Activated CD8-positive, alpha-beta memory T cell treated with anti-CD3 and anti-CD28 coated beads, Interleukin-2, amount 10 ng/mL, durations not matched to agents 7 days and 5 days (primary cell): ENCODE measurements at regions not wholly inside any gene's neighbourhood (a gene's known extent, or its start where the extent isn't known, plus 50 kb on each side); places are given as distances from the start of the nearest gene placed in this dataset.
"Not testable (repeated sequence)": the region's sequence is repeated elsewhere in the genome, so short reads cannot be mapped to it uniquely, and the experiment has no call there.

Experiments
- ATAC-seq: fragments of 150-1000 bp; cut with Tn5 transposase; one replicate; pipeline ENCODE4 v1.10.0; 2021; ENCODE audit warnings: moderate library complexity
- CTCF ChIA-PET: fragments of 350-600 bp; sonication (Branson Sonifier 250); formaldehyde crosslinking; loops from one replicate; lab custom pipeline; 2021; ENCODE audit warnings: antibody characterized with exemption; lab: Charles Lee
- DNase-seq: peaks from one replicate; pipeline ENCODE4 v3.0.0-alpha.2; 2020
- H3K27ac Mint-ChIP-seq: one replicate; pipeline ENCODE4 v1.8.0; 2021; ENCODE audit warnings: mild to moderate bottlenecking, mixed read lengths
- H3K27me3 Mint-ChIP-seq: one replicate; pipeline ENCODE4 v1.8.0; 2021; ENCODE audit warnings: mixed read lengths
- H3K36me3 Mint-ChIP-seq: one replicate; pipeline ENCODE4 v1.8.0; 2021; ENCODE audit warnings: mild to moderate bottlenecking, mixed read lengths
- H3K4me1 Mint-ChIP-seq: one replicate; pipeline ENCODE4 v1.8.0; 2021; ENCODE audit warnings: mixed read lengths
- H3K4me3 Mint-ChIP-seq: one replicate; pipeline ENCODE4 v1.8.0; 2021; ENCODE audit warnings: mild to moderate bottlenecking, moderate library complexity, mixed read lengths
- H3K9me3 Mint-ChIP-seq: one replicate; pipeline ENCODE4 v1.8.0; 2022; ENCODE audit warnings: low read depth, mixed read lengths

DNA sequence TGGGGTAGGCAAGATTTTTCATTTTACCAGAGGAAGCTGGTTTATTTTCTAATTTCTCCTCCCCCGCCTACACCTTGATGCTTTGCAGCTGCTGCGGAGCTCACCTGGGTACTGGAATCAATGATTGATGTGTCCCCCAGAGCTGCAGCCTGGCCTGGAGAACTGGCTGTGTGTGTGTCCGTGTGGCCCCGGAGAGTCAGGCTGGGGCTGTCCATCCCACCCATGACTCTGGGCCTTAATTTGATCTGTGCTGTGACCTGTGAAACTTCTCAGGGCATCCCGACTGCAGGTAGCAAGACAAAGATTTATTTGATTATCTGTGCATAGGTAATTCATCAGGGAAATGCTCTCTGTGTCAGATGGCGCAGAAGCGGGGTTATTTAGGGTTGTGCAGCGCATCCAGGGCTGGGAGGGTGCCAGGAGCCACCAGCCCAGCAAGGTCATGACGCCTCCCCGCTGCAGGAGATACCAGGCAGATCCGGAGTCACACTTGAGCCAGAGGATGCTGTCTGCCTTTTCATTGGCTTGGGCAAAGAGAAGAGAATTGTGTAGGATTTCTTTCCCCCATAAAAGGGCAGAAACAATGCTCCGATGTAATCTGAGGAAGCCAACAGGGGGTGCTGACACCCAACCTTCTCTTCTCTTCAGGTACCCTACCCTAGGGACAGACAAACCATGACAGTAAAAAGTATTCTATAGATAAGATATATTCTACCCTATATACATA, 346.6 kb downstream of the TSHZ3 start:
- no peak overlapping the region for H3K27ac Mint-ChIP-seq
- DNase-seq (no peak), ATAC-seq (no peak)
- H3K27me3 Mint-ChIP-seq = no peaks in the 10 kb centered on the region
- H3K4me3 Mint-ChIP-seq = no peak overlapping the region
- peaks cover 8% of the 10 kb centered on the region for H3K9me3 Mint-ChIP-seq
- H3K4me1 Mint-ChIP-seq = no peaks in the 10 kb centered on the region
- H3K36me3 Mint-ChIP-seq = no peaks in the 10 kb centered on the region
- CTCF ChIA-PET = no interaction called here

- Mint-ChIP-seq H3K27me3 (no peaks in the 10 kb centered on the region), H3K4me1 (no peaks in the 10 kb centered on the region), H3K4me3 (no peak overlapping the region), H3K36me3 (no peaks in the 10 kb centered on the region), H3K27ac (no peak overlapping the region), H3K9me3 (peaks cover 8% of the 10 kb centered on the region)
- CTCF ChIA-PET = no interaction called here
- ATAC-seq (no peak), DNase-seq (no peak)
These were observed 347.2 kb downstream of the TSHZ3 start for GRCh38 chr19:31001991-31002390.

DNA sequence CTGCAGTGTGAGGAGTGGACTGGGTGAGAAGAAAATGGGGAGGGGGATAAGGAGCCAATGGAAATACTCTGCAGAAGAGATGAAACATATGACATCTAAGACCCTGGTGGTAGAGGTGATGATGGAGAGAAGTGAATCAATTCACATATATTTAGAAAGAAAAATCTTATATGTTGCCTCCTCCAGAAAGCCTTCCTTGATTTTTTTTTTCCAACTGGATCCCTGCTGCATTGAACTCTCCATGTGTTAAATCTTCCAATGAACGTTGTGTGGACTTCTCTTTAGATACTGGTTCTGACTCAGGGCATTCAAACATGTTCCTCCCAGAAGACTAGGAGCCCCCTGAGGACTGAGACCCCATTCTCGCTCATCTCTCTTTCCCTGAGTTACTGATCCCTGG, 348.3 kb downstream of the TSHZ3 start:
- Mint-ChIP-seq H3K9me3 (peaks cover 4% of the 10 kb centered on the region), H3K4me1 (no peaks in the 10 kb centered on the region), H3K27ac (no peak overlapping the region), H3K4me3 (no peak overlapping the region), H3K27me3 (no peaks in the 10 kb centered on the region), H3K36me3 (no peaks in the 10 kb centered on the region)
- ATAC-seq = no peak
- CTCF ChIA-PET = no interaction called here
- DNase-seq = no peak

DNA sequence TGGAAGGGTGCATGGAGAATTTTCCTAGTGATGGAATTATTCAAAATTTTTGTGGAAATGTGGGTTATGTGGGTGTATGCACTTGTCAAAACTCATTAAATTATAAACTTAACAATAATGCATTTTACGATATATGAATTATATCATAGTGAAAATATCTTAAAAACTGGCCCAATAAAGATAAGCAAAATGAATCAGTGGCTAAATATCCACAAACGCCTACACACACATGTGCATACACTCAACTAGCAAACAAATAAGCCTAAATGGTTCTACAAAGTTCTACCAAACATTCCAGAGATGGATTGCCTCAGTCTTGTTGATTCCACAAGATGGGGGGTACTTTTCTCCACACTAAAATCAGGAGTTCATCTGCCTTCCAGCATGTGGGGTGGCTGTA, 349.5 kb downstream of the TSHZ3 start:
- H3K4me1 Mint-ChIP-seq = no peaks in the 10 kb centered on the region
- DNase-seq = no peak
- H3K9me3 Mint-ChIP-seq = peaks cover 1% of the 10 kb centered on the region
- no peaks in the 10 kb centered on the region for H3K27me3 Mint-ChIP-seq
- CTCF ChIA-PET = no interaction called here
- no peak overlapping the region for H3K4me3 Mint-ChIP-seq
- no peak for ATAC-seq
- H3K36me3 Mint-ChIP-seq = no peaks in the 10 kb centered on the region
- no peak overlapping the region for H3K27ac Mint-ChIP-seq

DNA sequence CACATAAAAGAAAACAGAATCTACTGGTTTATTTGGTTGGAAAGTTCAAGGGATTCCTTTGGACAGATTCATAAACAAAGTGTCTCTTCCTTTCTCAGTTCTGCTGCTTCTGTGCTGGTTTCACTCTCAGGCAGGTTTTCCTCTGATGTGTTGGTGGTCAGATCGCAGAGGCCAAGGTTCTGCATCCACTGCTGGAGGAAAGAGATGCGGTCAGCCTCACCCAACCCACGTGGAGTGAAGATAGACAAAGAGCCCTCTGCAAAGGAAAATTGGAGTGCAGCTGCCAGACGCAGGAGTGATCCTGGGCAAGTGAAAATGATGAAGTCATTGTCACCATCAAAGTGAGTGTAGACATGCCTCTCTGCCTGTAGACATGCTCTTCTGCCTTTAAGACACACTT, 352.0 kb downstream of the TSHZ3 start:
- DNase-seq = no peak
- no peaks in the 10 kb centered on the region for H3K27me3 Mint-ChIP-seq
- CTCF ChIA-PET = no interaction called here
- no peaks in the 10 kb centered on the region for H3K4me1 Mint-ChIP-seq
- no peaks in the 10 kb centered on the region for H3K36me3 Mint-ChIP-seq
- ATAC-seq = no peak
- H3K4me3 Mint-ChIP-seq = no peak overlapping the region
- no peaks in the 10 kb centered on the region for H3K9me3 Mint-ChIP-seq
- H3K27ac Mint-ChIP-seq = no peak overlapping the region

DNA sequence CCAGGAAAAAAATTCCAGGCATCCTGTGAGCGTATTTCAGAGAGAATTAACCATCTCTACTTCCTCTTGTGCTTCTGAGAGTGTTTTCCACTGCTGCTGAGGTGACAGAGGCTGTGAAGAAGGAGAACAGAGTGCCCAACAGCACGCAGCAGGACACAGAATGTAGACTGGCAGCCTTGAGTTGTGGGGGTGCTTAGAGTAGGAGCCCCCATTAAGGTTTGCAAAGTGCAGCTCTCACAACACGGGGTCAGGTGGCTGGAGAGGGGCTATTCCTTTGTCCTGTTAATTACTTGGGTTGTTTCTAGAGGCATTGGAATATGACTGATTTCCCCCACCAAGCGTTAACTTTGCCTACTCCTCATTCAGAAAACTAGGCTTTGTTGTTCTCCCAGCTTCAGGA, 370.6 kb downstream of the TSHZ3 start:
- Mint-ChIP-seq H3K27ac (no peak overlapping the region), H3K27me3 (no peaks in the 10 kb centered on the region), H3K9me3 (no peaks in the 10 kb centered on the region), H3K4me3 (no peak overlapping the region), H3K36me3 (no peaks in the 10 kb centered on the region), H3K4me1 (no peaks in the 10 kb centered on the region)
- DNase-seq (no peak), ATAC-seq (no peak)
- CTCF ChIA-PET = no interaction called here

- Mint-ChIP-seq H3K4me3 (no peak overlapping the region), H3K27ac (no peak overlapping the region), H3K27me3 (no peaks in the 10 kb centered on the region), H3K36me3 (no peaks in the 10 kb centered on the region), H3K4me1 (no peaks in the 10 kb centered on the region), H3K9me3 (no peaks in the 10 kb centered on the region)
- CTCF ChIA-PET = no interaction called here
- ATAC-seq = no peak
- no peak for DNase-seq
These were observed 379.6 kb downstream of the TSHZ3 start for GRCh38 chr19:30969591-30969990.

DNA sequence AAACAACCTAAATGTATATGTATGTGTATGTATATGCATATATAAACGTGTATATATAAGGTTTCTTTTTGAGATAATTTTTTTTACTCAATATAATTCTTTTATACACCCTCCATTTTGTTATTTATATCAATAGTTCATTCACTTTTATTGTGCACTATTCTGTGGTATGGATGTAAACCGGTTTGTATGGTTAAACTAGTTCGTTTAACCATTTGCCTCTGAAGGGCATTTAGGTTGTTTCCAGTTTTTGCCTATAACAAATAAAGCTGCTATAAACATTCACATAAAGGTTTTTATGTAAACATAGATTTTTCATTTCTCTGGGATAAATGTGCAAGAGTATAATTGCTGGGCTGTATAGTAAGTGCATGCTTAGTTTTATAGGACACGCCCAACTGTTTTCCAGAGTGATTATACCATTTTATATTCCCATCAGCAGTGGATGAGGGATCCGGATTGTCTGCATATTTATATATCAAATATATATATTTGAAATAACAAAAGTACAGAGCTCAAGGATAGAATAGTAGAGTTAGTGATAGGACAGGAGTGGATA, 380.3 kb downstream of the TSHZ3 start:
- Mint-ChIP-seq H3K27me3 (no peaks in the 10 kb centered on the region), H3K4me1 (no peaks in the 10 kb centered on the region), H3K9me3 (no peaks in the 10 kb centered on the region), H3K27ac (no peak overlapping the region), H3K36me3 (no peaks in the 10 kb centered on the region), H3K4me3 (no peak overlapping the region)
- CTCF ChIA-PET = no interaction called here
- ATAC-seq = no peak
- no peak for DNase-seq

DNA sequence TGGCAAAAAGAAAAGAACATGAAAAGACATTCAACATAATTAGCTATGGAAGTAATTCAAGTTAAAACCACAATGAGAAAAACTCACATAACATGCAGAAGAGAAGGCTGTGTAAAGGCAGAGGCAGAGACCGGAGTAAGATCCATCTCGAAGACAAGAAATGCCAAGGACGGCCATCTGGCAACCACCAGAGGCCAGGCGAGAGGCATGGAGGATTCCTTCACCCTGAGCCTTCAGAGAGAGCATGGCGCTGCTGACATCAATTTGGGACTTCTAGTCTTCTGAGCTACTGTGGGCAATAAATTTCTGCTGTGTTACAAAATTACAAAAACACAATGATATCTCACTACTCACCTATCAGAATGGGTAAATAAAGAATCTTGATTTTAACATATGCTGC, 381.0 kb downstream of the TSHZ3 start:
- H3K4me1 Mint-ChIP-seq = no peaks in the 10 kb centered on the region
- DNase-seq (no peak), ATAC-seq (no peak)
- no peaks in the 10 kb centered on the region for H3K27me3 Mint-ChIP-seq
- no peaks in the 10 kb centered on the region for H3K36me3 Mint-ChIP-seq
- no peak overlapping the region for H3K27ac Mint-ChIP-seq
- CTCF ChIA-PET = no interaction called here
- H3K4me3 Mint-ChIP-seq = no peak overlapping the region
- H3K9me3 Mint-ChIP-seq = no peaks in the 10 kb centered on the region

- no peak for ATAC-seq
- no peaks in the 10 kb centered on the region for H3K27me3 Mint-ChIP-seq
- no peaks in the 10 kb centered on the region for H3K36me3 Mint-ChIP-seq
- no peak for DNase-seq
- H3K4me1 Mint-ChIP-seq = no peaks in the 10 kb centered on the region
- CTCF ChIA-PET = no interaction called here
- no peaks in the 10 kb centered on the region for H3K9me3 Mint-ChIP-seq
- no peak overlapping the region for H3K4me3 Mint-ChIP-seq
- no peak overlapping the region for H3K27ac Mint-ChIP-seq
These were observed 382.8 kb downstream of the TSHZ3 start for GRCh38 chr19:30966486-30966885.

DNA sequence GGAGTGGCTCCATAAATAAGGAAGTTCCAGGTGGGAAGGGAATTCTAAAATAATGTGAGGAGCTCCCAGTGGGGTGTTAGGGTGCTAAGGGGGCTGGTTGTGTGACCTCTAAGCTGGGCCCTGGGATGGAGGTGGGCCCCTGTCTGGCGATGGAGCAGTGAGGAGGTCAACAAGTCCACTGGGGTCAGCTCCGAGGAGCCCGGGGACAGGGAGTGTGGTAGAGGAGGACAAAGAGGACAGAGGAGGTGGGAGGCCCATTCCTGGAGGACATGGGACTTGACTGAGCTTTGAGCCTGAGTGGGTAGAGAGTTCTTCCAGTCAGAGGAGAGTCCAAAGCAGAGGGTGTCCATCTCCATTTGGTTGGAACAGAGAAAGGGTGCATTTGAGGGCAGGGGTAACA, 390.2 kb downstream of the TSHZ3 start:
- Mint-ChIP-seq H3K27me3 (no peaks in the 10 kb centered on the region), H3K27ac (no peak overlapping the region), H3K4me1 (no peaks in the 10 kb centered on the region), H3K36me3 (no peaks in the 10 kb centered on the region), H3K9me3 (no peaks in the 10 kb centered on the region), H3K4me3 (no peak overlapping the region)
- CTCF ChIA-PET = no interaction called here
- DNase-seq (no peak), ATAC-seq (no peak)

GRCh38 chr19:30955112-30956104, 393.8 kb downstream of the TSHZ3 start:
- ATAC-seq = no peak
- H3K27me3 Mint-ChIP-seq = no peaks in the 10 kb centered on the region

DNA sequence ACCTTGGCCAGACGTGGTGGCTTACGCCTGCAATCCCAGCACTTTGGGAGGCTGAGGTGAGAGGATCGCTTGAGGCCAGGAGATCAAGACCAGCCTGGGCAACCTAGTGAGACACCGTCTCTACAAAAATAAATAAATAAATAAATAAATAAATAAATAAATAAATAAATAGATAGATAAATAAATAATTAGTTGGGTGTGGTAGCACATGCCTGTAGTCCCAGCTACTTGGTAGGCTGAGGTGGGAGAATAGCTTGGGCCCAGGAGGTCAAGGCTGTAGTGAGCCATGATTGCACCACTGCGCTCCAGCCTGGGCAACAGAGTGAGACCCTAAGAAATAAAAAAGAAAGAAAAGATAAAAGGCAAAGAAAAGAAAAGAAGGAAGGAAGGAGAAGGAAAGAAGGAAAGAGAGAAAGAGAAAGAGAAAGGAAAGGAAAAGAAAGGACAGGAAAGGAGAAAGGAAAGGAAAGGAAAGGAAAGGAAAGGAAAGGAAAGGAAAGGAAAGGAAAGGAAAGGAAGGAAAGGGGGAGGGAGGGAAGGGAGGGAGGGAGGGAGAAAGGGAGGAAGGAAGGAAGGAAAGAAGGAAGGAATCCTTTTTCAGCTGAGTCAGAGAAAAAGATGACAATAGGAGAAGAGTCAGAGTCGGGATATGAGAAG, 404.8 kb downstream of the TSHZ3 start:
- H3K27ac Mint-ChIP-seq, CTCF ChIA-PET, H3K27me3 Mint-ChIP-seq, ATAC-seq, H3K9me3 Mint-ChIP-seq, H3K36me3 Mint-ChIP-seq, H3K4me1 Mint-ChIP-seq, H3K4me3 Mint-ChIP-seq, DNase-seq: not testable (repeated sequence)

More at GRCh38 chr19:30955112-30956104, 393.8 kb downstream of the TSHZ3 start:
- Mint-ChIP-seq H3K4me3 (no peak overlapping the region), H3K36me3 (no peaks in the 10 kb centered on the region), H3K4me1 (no peaks in the 10 kb centered on the region), H3K27ac (no peak overlapping the region), H3K9me3 (no peaks in the 10 kb centered on the region)
- CTCF ChIA-PET = no interaction called here
- no peak for DNase-seq
